HL-60 (cell line): ENCODE measurements at regions not wholly inside any gene's neighbourhood (a gene's known extent, or its start where the extent isn't known, plus 50 kb on each side); places are given as distances from the start of the nearest gene placed in this dataset.

Experiments used
- DNase-seq, 2 experiments: peaks; one replicate each; pipeline ENCODE4 v3.0.0-alpha.2; 2010 to 2020; ENCODE audit warnings: low read depth in 1 of 2, low spot score in 1 of 2
- H3K27ac ChIP-seq: fragments of 250-450 bp; sonication (Bioruptor Pico); replicated peaks from 2 replicates; pipeline ENCODE4 v1.5.1; 2020; ENCODE audit warnings: mild to moderate bottlenecking, moderate library complexity
- H3K27me3 ChIP-seq: fragments of 250-450 bp; sonication (Bioruptor Pico); 2 replicates; pipeline ENCODE4 v1.5.1; 2021; ENCODE audit warnings: mild to moderate bottlenecking, moderate library complexity; ENCODE audit not compliant: insufficient read depth, poor library complexity, severe bottlenecking
- H3K4me3 ChIP-seq: replicated peaks from 2 replicates; pipeline ENCODE4 v1.5.1; 2011; ENCODE audit warnings: mild to moderate bottlenecking, control low read depth, low read length; ENCODE audit not compliant: insufficient read depth
- GABPA ChIP-seq: IDR thresholded peaks from 2 replicates; pipeline ENCODE4 v1.6.1; 2012; ENCODE audit warnings: low read depth
- POLR2AphosphoS5 ChIP-seq: IDR thresholded peaks from 2 replicates; pipeline ENCODE4 v1.6.1; 2012; ENCODE audit warnings: low read depth
- SPI1 ChIP-seq: IDR thresholded peaks from 2 replicates; pipeline ENCODE4 v1.6.1; 2012; ENCODE audit warnings: low read depth, mild to moderate bottlenecking, borderline replicate concordance
- TF ChIP-seq, protein P1 (sequence below): IDR thresholded peaks from 2 replicates; pipeline ENCODE4 v1.6.1; 2012; ENCODE audit warnings: low read depth; ENCODE audit not compliant: insufficient replicate concordance
- TF ChIP-seq, protein P2 (sequence below): IDR thresholded peaks from one replicate; pipeline ENCODE4 v1.5.1; 2011; ENCODE audit warnings: low read length, control low read depth, inconsistent platforms; ENCODE audit not compliant: insufficient read depth

GRCh38 chr5:26518065-26518464 is 520.3 kb downstream of the CDH9 start:
- no peak overlapping the region for H3K4me3 ChIP-seq
- no peak for DNase-seq

DNA sequence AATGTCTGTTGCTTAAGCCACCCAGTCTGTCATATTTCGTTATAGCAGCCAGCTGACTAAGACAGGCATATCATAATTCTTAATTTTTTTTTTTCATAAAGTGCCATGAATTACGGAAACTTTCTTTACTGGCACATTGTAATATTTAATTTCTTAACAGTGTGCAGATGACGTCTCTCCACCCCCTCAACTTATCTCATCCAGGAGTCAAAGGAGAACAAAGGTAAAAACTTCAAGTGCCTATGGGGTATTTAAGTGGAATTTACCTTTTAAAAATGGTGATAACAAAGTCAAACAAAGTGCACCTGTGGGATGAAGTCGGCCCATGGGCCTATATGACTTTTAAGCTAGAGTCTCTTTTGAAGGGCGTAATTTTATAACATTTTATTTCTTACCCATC is 539.4 kb downstream of the CDH9 start:
- no peak for DNase-seq
- H3K27ac ChIP-seq, result no peak overlapping the region
- TF ChIP-seq SPI1, result no peak
- TF ChIP-seq, protein P1, sequence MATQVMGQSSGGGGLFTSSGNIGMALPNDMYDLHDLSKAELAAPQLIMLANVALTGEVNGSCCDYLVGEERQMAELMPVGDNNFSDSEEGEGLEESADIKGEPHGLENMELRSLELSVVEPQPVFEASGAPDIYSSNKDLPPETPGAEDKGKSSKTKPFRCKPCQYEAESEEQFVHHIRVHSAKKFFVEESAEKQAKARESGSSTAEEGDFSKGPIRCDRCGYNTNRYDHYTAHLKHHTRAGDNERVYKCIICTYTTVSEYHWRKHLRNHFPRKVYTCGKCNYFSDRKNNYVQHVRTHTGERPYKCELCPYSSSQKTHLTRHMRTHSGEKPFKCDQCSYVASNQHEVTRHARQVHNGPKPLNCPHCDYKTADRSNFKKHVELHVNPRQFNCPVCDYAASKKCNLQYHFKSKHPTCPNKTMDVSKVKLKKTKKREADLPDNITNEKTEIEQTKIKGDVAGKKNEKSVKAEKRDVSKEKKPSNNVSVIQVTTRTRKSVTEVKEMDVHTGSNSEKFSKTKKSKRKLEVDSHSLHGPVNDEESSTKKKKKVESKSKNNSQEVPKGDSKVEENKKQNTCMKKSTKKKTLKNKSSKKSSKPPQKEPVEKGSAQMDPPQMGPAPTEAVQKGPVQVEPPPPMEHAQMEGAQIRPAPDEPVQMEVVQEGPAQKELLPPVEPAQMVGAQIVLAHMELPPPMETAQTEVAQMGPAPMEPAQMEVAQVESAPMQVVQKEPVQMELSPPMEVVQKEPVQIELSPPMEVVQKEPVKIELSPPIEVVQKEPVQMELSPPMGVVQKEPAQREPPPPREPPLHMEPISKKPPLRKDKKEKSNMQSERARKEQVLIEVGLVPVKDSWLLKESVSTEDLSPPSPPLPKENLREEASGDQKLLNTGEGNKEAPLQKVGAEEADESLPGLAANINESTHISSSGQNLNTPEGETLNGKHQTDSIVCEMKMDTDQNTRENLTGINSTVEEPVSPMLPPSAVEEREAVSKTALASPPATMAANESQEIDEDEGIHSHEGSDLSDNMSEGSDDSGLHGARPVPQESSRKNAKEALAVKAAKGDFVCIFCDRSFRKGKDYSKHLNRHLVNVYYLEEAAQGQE, result no peak
- TF ChIP-seq, protein P2, sequence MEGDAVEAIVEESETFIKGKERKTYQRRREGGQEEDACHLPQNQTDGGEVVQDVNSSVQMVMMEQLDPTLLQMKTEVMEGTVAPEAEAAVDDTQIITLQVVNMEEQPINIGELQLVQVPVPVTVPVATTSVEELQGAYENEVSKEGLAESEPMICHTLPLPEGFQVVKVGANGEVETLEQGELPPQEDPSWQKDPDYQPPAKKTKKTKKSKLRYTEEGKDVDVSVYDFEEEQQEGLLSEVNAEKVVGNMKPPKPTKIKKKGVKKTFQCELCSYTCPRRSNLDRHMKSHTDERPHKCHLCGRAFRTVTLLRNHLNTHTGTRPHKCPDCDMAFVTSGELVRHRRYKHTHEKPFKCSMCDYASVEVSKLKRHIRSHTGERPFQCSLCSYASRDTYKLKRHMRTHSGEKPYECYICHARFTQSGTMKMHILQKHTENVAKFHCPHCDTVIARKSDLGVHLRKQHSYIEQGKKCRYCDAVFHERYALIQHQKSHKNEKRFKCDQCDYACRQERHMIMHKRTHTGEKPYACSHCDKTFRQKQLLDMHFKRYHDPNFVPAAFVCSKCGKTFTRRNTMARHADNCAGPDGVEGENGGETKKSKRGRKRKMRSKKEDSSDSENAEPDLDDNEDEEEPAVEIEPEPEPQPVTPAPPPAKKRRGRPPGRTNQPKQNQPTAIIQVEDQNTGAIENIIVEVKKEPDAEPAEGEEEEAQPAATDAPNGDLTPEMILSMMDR, result no peak
- no peak for TF ChIP-seq POLR2AphosphoS5
- TF ChIP-seq GABPA, result no peak
- H3K27me3 ChIP-seq, result no peaks in the 10 kb centered on the region
- H3K4me3 ChIP-seq, result no peak overlapping the region

More at GRCh38 chr5:26518065-26518464, 520.3 kb downstream of the CDH9 start:
- Histone ChIP-seq H3K27ac (no peak overlapping the region), H3K27me3 (no peaks in the 10 kb centered on the region)
- TF ChIP-seq, protein P1, result no peak
- no peak for TF ChIP-seq GABPA
- no peak for TF ChIP-seq SPI1
- TF ChIP-seq, protein P2, result no peak
- no peak for TF ChIP-seq POLR2AphosphoS5

- H3K4me3 ChIP-seq, result no peak overlapping the region
- no peak for DNase-seq
- TF ChIP-seq, protein P1, result no peak
- TF ChIP-seq POLR2AphosphoS5 (no peak), GABPA (no peak), SPI1 (no peak)
- TF ChIP-seq, protein P2, result no peak
These were observed 542.9 kb downstream of the CDH9 start for GRCh38 chr5:26495437-26495836.

More at GRCh38 chr5:26495437-26495836, 542.9 kb downstream of the CDH9 start:
- Histone ChIP-seq H3K27ac (no peak overlapping the region), H3K27me3 (no peaks in the 10 kb centered on the region)
